SK-N-SH (cell line): ENCODE measurements at regions not wholly inside any gene's neighbourhood (a gene's known extent, or its start where the extent isn't known, plus 50 kb on each side); places are given as distances from the start of the nearest gene placed in this dataset.

Experiments used
- CTCF ChIA-PET: fragments of 300-600, 350-600 bp; formaldehyde crosslinking; extraction: SDS; loops from one replicate; lab custom pipeline; 2021; lab: Yijun Ruan, JAX
- POLR2A ChIA-PET: fragments of 350-600 bp; sonication (Branson Sonifier 250); formaldehyde crosslinking; extraction: SDS; loops from one replicate; lab custom pipeline; 2020; ENCODE audit warnings: antibody characterized with exemption, inconsistent platforms; lab: Yijun Ruan, JAX
- DNase-seq: peaks from one replicate; pipeline ENCODE4 v3.0.0; 2012
- H2AFZ ChIP-seq: fragments of 200-600 bp; sonication (generic); 2 replicates; pipeline ENCODE4 v1.8.1; 2016; ENCODE audit warnings: antibody characterized with exemption, mild to moderate bottlenecking, low read depth
- H3F3A ChIP-seq: fragments of 200-600 bp; sonication (generic); replicated peaks from 2 replicates; pipeline ENCODE3; 2016; ENCODE audit warnings: antibody characterized with exemption, mild to moderate bottlenecking; ENCODE audit not compliant: insufficient read depth
- H3K27ac ChIP-seq, 2 experiments: fragments of 200-500 bp in 1 of 2; fragments of 200-600 bp in 1 of 2; sonication (Bioruptor generic) in 1 of 2; sonication (generic), shearing (Covaris generic) in 1 of 2; 2 replicates each; pipeline versions ENCODE4 v1.5.1 to v1.6.1; 2014 to 2016; ENCODE audit warnings: low read depth in 2 of 2, inconsistent platforms in 1 of 2, low read length in 1 of 2, mild to moderate bottlenecking in 1 of 2, mixed read lengths in 1 of 2
- H3K27me3 ChIP-seq: fragments of 200-600 bp; sonication (generic), shearing (Covaris generic); 2 replicates; pipeline ENCODE4 v1.6.1; 2016; ENCODE audit warnings: mixed run types; ENCODE audit not compliant: insufficient read depth
- H3K36me3 ChIP-seq, 2 experiments: fragments of 200-500 bp in 1 of 2; fragments of 200-600 bp in 1 of 2; sonication (Bioruptor generic) in 1 of 2; sonication (generic) in 1 of 2; replicated peaks in 1 of 2; 2 replicates each; pipeline versions ENCODE3 to v1.5.1; 2014 to 2016; ENCODE audit warnings: low read length in 1 of 2, mild to moderate bottlenecking in 1 of 2; ENCODE audit not compliant: insufficient read depth in 2 of 2, control insufficient read depth in 1 of 2
- H3K4me1 ChIP-seq, 2 experiments: fragments of 200-500 bp in 1 of 2; fragments of 200-600 bp in 1 of 2; sonication (Bioruptor generic) in 1 of 2; sonication (generic), shearing (Covaris generic) in 1 of 2; 2 replicates each; pipeline versions ENCODE4 v1.5.1 to v1.6.1; 2014 to 2016; ENCODE audit warnings: low read depth in 1 of 2, low read length in 1 of 2, mixed run types in 1 of 2; ENCODE audit not compliant: insufficient read depth in 2 of 2, control insufficient read depth in 1 of 2
- H3K4me2 ChIP-seq: fragments of 200-600 bp; sonication (generic), shearing (Covaris generic); 2 replicates; pipeline ENCODE4 v1.6.1; 2017; ENCODE audit warnings: mixed run types
- H3K4me3 ChIP-seq, 2 experiments: fragments of 200-500 bp in 1 of 2; fragments of 200-600 bp in 1 of 2; sonication (Bioruptor generic) in 1 of 2; sonication (generic), shearing (Covaris generic) in 1 of 2; 2 replicates each; pipeline versions ENCODE4 v1.5.1 to v1.8.1; 2014 to 2016; ENCODE audit warnings: low read depth in 2 of 2, inconsistent platforms in 1 of 2, low read length in 1 of 2, mild to moderate bottlenecking in 1 of 2, mixed read lengths in 1 of 2, moderate library complexity in 1 of 2
- H3K79me2 ChIP-seq: fragments of 200-600 bp; sonication (generic); 2 replicates; pipeline ENCODE4 v1.8.1; 2017; ENCODE audit warnings: mild to moderate bottlenecking; ENCODE audit not compliant: insufficient read depth
- H3K9ac ChIP-seq: fragments of 200-600 bp; sonication (generic); 2 replicates; pipeline ENCODE4 v1.6.1; 2017; ENCODE audit warnings: mixed run types
- H3K9me2 ChIP-seq: fragments of 200-600 bp; sonication (generic); 2 replicates; pipeline ENCODE4 v1.6.1; 2017; ENCODE audit warnings: mixed run types
- H3K9me3 ChIP-seq: fragments of 200-600 bp; sonication (generic); 2 replicates; pipeline ENCODE4 v1.6.1; 2017; ENCODE audit warnings: mixed run types, mild to moderate bottlenecking, moderate library complexity
- H4K20me1 ChIP-seq: fragments of 200-600 bp; sonication (generic); 2 replicates; pipeline ENCODE4 v1.6.1; 2017; ENCODE audit warnings: mild to moderate bottlenecking, mixed run types; ENCODE audit not compliant: insufficient read depth
- CHD2 ChIP-seq: fragments of 150-350 bp; IDR thresholded peaks from 2 replicates; pipeline ENCODE4 v1.6.1; 2018; ENCODE audit warnings: low read length; ENCODE audit not compliant: partially characterized antibody
- CTCF ChIP-seq: fragments of 200-600 bp; sonication (generic); IDR thresholded peaks from 2 replicates; pipeline ENCODE4 v1.6.1; 2017; ENCODE audit warnings: antibody characterized with exemption, mild to moderate bottlenecking, moderate library complexity
- EZH2phosphoT487 ChIP-seq: fragments of 200-600 bp; sonication (generic); IDR thresholded peaks from 2 replicates; pipeline ENCODE4 v1.6.1; 2017; ENCODE audit warnings: low read depth, mixed run types, mild to moderate bottlenecking, antibody characterized with exemption, moderate library complexity, borderline replicate concordance
- FOXJ3 ChIP-seq: sonication (generic); formaldehyde crosslinking; IDR thresholded peaks from 2 replicates; pipeline ENCODE4 v1.5.1; 2020; ENCODE audit warnings: mild to moderate bottlenecking, missing genetic modification reagents
- FOXM1 ChIP-seq: IDR thresholded peaks from 2 replicates; pipeline ENCODE4 v1.4.0; 2012; ENCODE audit warnings: low read depth, mild to moderate bottlenecking
- GABPA ChIP-seq: IDR thresholded peaks from 2 replicates; pipeline ENCODE4 v1.4.0; 2012; ENCODE audit warnings: low read depth, mild to moderate bottlenecking
- GATA2 ChIP-seq: sonication (generic); formaldehyde crosslinking; IDR thresholded peaks from 2 replicates; pipeline ENCODE4 v1.5.0; 2020; ENCODE audit warnings: mild to moderate bottlenecking, missing genetic modification reagents
- IRF3 ChIP-seq: fragments of 150-350 bp; IDR thresholded peaks from 2 replicates; pipeline ENCODE4 v1.6.1; 2016; ENCODE audit warnings: mild to moderate bottlenecking, low read depth, low read length
- JUND ChIP-seq: IDR thresholded peaks from 2 replicates; pipeline ENCODE4 v1.4.0; 2012
- MAX ChIP-seq: IDR thresholded peaks from 2 replicates; pipeline ENCODE4 v1.4.0; 2012; ENCODE audit warnings: low read depth
- MEF2A ChIP-seq: IDR thresholded peaks from 2 replicates; pipeline ENCODE4 v1.4.0; 2012; ENCODE audit warnings: low read depth, borderline replicate concordance
- NRF1 ChIP-seq: IDR thresholded peaks from 2 replicates; pipeline ENCODE4 v1.6.1; 2012; ENCODE audit warnings: low read depth, mild to moderate bottlenecking, low read length
- PBX3 ChIP-seq: IDR thresholded peaks from 2 replicates; pipeline ENCODE4; 2012
- POLR2AphosphoS5 ChIP-seq: IDR thresholded peaks from 2 replicates; pipeline ENCODE4 v1.6.1; 2012; ENCODE audit warnings: low read depth, low read length
- RAD21 ChIP-seq: IDR thresholded peaks from 2 replicates; pipeline ENCODE4 v1.6.1; 2012; ENCODE audit warnings: mild to moderate bottlenecking, low read length
- RCOR1 ChIP-seq: fragments of 150-350 bp; IDR thresholded peaks from 2 replicates; pipeline ENCODE4 v1.6.1; 2017; ENCODE audit warnings: antibody characterized with exemption, low read length
- SIN3A ChIP-seq: IDR thresholded peaks from 2 replicates; pipeline ENCODE4 v1.6.1; 2012; ENCODE audit warnings: low read depth, mild to moderate bottlenecking, low read length, moderate library complexity, borderline replicate concordance
- TAF1 ChIP-seq: IDR thresholded peaks from 2 replicates; pipeline ENCODE4 v1.6.1; 2012; ENCODE audit warnings: low read depth, mild to moderate bottlenecking, low read length, moderate library complexity, borderline replicate concordance
- YY1 ChIP-seq: IDR thresholded peaks from 2 replicates; pipeline ENCODE4 v1.4.0; 2012; ENCODE audit warnings: low read depth, mild to moderate bottlenecking
- WGBS: methylation state at CpG from one replicate; pipeline ENCODE4 v1.1.6; 2017; ENCODE audit warnings: low lambda C conversion rate; 5-methylcytosine and 5-hydroxymethylcytosine counted together

GRCh38 chr1:55519937-55520683, 304.9 kb upstream of the USP24 start:
- ChIA-PET POLR2A (no interaction called here), CTCF (interaction anchor here (0.6 kb wide), 1 partner anchor 1189 kb away, joined by 3 read pairs; no protein-coding TSS in a partner anchor)
- WGBS: 80% methylated on average over 5 of the region's 6 CpGs
- peaks cover 0 to 25% of the 10 kb centered on the region in 2 experiments; a peak in 1 of 4 replicates for H3K4me1 ChIP-seq
- TF ChIP-seq MEF2A (no peak), YY1 (no peak), GABPA (no peak), CTCF (no peak), MAX (no peak), NRF1 (no peak), RAD21 (no peak), SIN3A (no peak), JUND (no peak), RCOR1 (no peak), IRF3 (no peak), FOXJ3 (no peak), PBX3 (no peak), POLR2AphosphoS5 (no peak), TAF1 (no peak), EZH2phosphoT487 (no peak), GATA2 (CRISPR knock-in tag) (no peak), FOXM1 (no peak), CHD2 (no peak)
- no peaks in the 10 kb centered on the region for H3K27me3 ChIP-seq
- H3K9ac ChIP-seq: no peak overlapping the region
- no peaks in the 10 kb centered on the region for H3K9me3 ChIP-seq
- DNase-seq: no peak
- no peaks in the 10 kb centered on the region for H3K9me2 ChIP-seq
- H3K79me2 ChIP-seq: no peaks in the 10 kb centered on the region
- H4K20me1 ChIP-seq: no peaks in the 10 kb centered on the region
- H3K4me3 ChIP-seq: no peak overlapping the region
- no peaks in the 10 kb centered on the region for H3K36me3 ChIP-seq
- H3K27ac ChIP-seq: no peak overlapping the region
- no peak overlapping the region for H2AFZ ChIP-seq
- H3K4me2 ChIP-seq: no peak overlapping the region
- H3F3A ChIP-seq: no peaks in the 10 kb centered on the region
